ENCODE measurements at regions not wholly inside any gene's neighbourhood (a gene's known extent, or its start where the extent isn't known, plus 50 kb on each side); places are given as distances from the start of the nearest gene placed in this dataset.

DNA sequence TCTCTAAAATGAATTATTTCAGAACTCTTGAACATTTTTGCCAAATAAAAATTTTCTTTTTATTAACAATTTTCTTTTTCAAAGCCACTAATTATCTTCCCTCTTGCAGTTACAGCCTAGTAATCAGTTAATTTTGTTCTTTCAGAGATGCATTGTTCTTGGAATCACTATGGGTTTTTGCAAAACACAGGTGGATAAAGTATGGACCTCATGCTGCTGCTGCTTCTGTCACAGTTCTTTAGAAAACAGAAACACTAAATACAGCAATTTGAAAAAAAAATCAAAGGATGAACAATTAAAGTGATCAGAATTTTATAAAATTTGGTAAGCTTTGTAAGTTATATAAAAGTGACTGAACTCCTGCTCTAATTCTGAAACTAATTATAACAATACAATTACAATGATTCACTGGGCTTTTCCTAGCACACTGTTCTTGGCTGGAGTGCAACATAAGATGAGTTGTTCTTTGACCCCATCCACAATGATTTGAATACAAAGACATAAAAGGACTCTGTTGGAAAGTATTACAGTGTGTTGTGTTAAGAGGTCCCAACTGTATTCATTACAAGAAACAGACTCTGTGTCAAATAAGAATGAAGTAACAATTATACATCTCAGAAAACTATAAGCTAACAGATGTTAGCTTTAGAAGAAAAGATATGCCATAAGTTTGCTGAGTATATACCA is 59.4 kb upstream of the GK2 start:
- TF ChIP-seq POLR2AphosphoS5 (IDR thresholded peaks at IDR 0.05; ENCODE audit: borderline replicate concordance, low read depth, low read length) (no peak), EZH2 (IDR thresholded peaks at IDR 0.05) (no peak), FOXP2 (optimal IDR thresholded peaks at IDR 0.05; ENCODE audit: control extremely low read depth, extremely low read length, insufficient read depth) (no peak)

All from SK-N-MC (cell line).